ES-I3 (cell line): ENCODE measurements at regions not wholly inside any gene's neighbourhood (a gene's known extent, or its start where the extent isn't known, plus 50 kb on each side); places are given as distances from the start of the nearest gene placed in this dataset.
"Not testable (repeated sequence)": the region's sequence is repeated elsewhere in the genome, so short reads cannot be mapped to it uniquely, and the experiment has no call there.

Experiments used
- H3K36me3 ChIP-seq: 2 replicates; pipeline ENCODE4 v1.6.1; 2013; ENCODE audit warnings: mild to moderate bottlenecking, low read length, control low read depth, moderate library complexity; ENCODE audit not compliant: insufficient read depth
- H3K4me1 ChIP-seq: 2 replicates; pipeline ENCODE4 v1.6.1; 2013; ENCODE audit warnings: mild to moderate bottlenecking, control low read depth, low read length; ENCODE audit not compliant: insufficient read depth
- H3K9ac ChIP-seq: 2 replicates; pipeline ENCODE4 v1.6.1; 2013; ENCODE audit warnings: low read depth, mild to moderate bottlenecking, low read length, moderate library complexity
- H3K9me3 ChIP-seq: 2 replicates; pipeline ENCODE4 v1.6.1; 2013; ENCODE audit warnings: mild to moderate bottlenecking, low read length, moderate library complexity; ENCODE audit not compliant: control insufficient read depth, insufficient read depth

GRCh38 chr9:38474476-38474875 is 50.2 kb upstream of the IGFBPL1 start:
- not testable (repeated sequence) for H3K9ac ChIP-seq, H3K4me1 ChIP-seq, H3K36me3 ChIP-seq, H3K9me3 ChIP-seq
